ENCODE measurements at regions not wholly inside any gene's neighbourhood (a gene's known extent, or its start where the extent isn't known, plus 50 kb on each side); places are given as distances from the start of the nearest gene placed in this dataset.

- TF ChIP-seq, protein P1, sequence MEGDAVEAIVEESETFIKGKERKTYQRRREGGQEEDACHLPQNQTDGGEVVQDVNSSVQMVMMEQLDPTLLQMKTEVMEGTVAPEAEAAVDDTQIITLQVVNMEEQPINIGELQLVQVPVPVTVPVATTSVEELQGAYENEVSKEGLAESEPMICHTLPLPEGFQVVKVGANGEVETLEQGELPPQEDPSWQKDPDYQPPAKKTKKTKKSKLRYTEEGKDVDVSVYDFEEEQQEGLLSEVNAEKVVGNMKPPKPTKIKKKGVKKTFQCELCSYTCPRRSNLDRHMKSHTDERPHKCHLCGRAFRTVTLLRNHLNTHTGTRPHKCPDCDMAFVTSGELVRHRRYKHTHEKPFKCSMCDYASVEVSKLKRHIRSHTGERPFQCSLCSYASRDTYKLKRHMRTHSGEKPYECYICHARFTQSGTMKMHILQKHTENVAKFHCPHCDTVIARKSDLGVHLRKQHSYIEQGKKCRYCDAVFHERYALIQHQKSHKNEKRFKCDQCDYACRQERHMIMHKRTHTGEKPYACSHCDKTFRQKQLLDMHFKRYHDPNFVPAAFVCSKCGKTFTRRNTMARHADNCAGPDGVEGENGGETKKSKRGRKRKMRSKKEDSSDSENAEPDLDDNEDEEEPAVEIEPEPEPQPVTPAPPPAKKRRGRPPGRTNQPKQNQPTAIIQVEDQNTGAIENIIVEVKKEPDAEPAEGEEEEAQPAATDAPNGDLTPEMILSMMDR (conservative IDR thresholded peaks at IDR 0.05): no peak
- Histone ChIP-seq H3K4me3 (ENCODE audit: low read length) (no peak overlapping the region), H3K27ac (ENCODE audit: low read depth, low read length) (no peak overlapping the region), H3K27me3 (ENCODE audit: control insufficient read depth, insufficient read depth, low read length, poor library complexity, severe bottlenecking) (no peaks in the 10 kb centered on the region), H3K9ac (ENCODE audit: extremely low read depth, low read length, poor library complexity, severe bottlenecking) (no peak overlapping the region), H3K36me3 (ENCODE audit: control insufficient read depth, insufficient read depth, low read length) (no peaks in the 10 kb centered on the region), H3K9me3 (ENCODE audit: control insufficient read depth, low read length) (no peaks in the 10 kb centered on the region), H3K4me1 (ENCODE audit: control insufficient read depth, insufficient read depth, low read length) (no peaks in the 10 kb centered on the region)
- H3K4me1 Mint-ChIP-seq: peaks cover 7% of the 10 kb centered on the region
- WGBS, 2 experiments (ENCODE audit: insufficient coverage in 1 of 2, insufficient read length in 1 of 2): 100% methylated on average over 2 of the region's 2 CpGs; no CpG with 5 or more reads in 1 of the 2 experiments
- H3K36me3 Mint-ChIP-seq (ENCODE audit: low read depth): no peaks in the 10 kb centered on the region
- H3K9me3 Mint-ChIP-seq: no peaks in the 10 kb centered on the region
- no peak overlapping the region for H3K4me3 Mint-ChIP-seq
- no peak overlapping the region for H3K27ac Mint-ChIP-seq
- no peak for DNase-seq
- H3K27me3 Mint-ChIP-seq (ENCODE audit: insufficient read depth): no peaks in the 10 kb centered on the region
Observed at GRCh38 chr18:73681398-73681797, 466.2 kb downstream of the FBXO15 start.

GRCh38 chr18:73679941-73680712 lies 467.5 kb downstream of the FBXO15 start:
- Mint-ChIP-seq H3K4me1 (peaks cover 7% of the 10 kb centered on the region), H3K27me3 (ENCODE audit: insufficient read depth) (no peaks in the 10 kb centered on the region), H3K36me3 (ENCODE audit: low read depth) (no peaks in the 10 kb centered on the region), H3K4me3 (no peak overlapping the region), H3K27ac (no peak overlapping the region), H3K9me3 (no peaks in the 10 kb centered on the region)
- no peak overlapping the region for H3K4me3 ChIP-seq (ENCODE audit: low read length)
- DNase-seq: no peak
- no peak overlapping the region for H3K9ac ChIP-seq (ENCODE audit: extremely low read depth, low read length, poor library complexity, severe bottlenecking)
- H3K36me3 ChIP-seq (ENCODE audit: control insufficient read depth, insufficient read depth, low read length): no peaks in the 10 kb centered on the region
- no peaks in the 10 kb centered on the region for H3K9me3 ChIP-seq (ENCODE audit: control insufficient read depth, low read length)
- WGBS, 2 experiments (ENCODE audit: insufficient coverage in 1 of 2, insufficient read length in 1 of 2): 89 to 94% methylated on average over 6 to 8 of the region's 8 CpGs
- H3K27me3 ChIP-seq (ENCODE audit: control insufficient read depth, insufficient read depth, low read length, poor library complexity, severe bottlenecking): no peaks in the 10 kb centered on the region
- H3K27ac ChIP-seq (ENCODE audit: low read depth, low read length): no peak overlapping the region
- TF ChIP-seq, protein P1 (conservative IDR thresholded peaks at IDR 0.05): no peak
- H3K4me1 ChIP-seq (ENCODE audit: control insufficient read depth, insufficient read depth, low read length): no peaks in the 10 kb centered on the region

GRCh38 chr18:73677450-73677849 lies 470.2 kb downstream of the FBXO15 start:
- DNase-seq: no peak
- H3K27ac ChIP-seq (ENCODE audit: low read depth, low read length): no peak overlapping the region
- no peaks in the 10 kb centered on the region for H3K27me3 ChIP-seq (ENCODE audit: control insufficient read depth, insufficient read depth, low read length, poor library complexity, severe bottlenecking)
- H3K4me3 Mint-ChIP-seq: no peak overlapping the region
- H3K4me1 ChIP-seq (ENCODE audit: control insufficient read depth, insufficient read depth, low read length): no peaks in the 10 kb centered on the region
- H3K9me3 ChIP-seq (ENCODE audit: control insufficient read depth, low read length): no peaks in the 10 kb centered on the region
- H3K9ac ChIP-seq (ENCODE audit: extremely low read depth, low read length, poor library complexity, severe bottlenecking): no peak overlapping the region
- TF ChIP-seq, protein P1 (conservative IDR thresholded peaks at IDR 0.05): no peak
- no peak overlapping the region for H3K27ac Mint-ChIP-seq
- no peaks in the 10 kb centered on the region for H3K9me3 Mint-ChIP-seq
- H3K4me3 ChIP-seq (ENCODE audit: low read length): no peak overlapping the region
- H3K36me3 Mint-ChIP-seq (ENCODE audit: low read depth): no peaks in the 10 kb centered on the region
- H3K36me3 ChIP-seq (ENCODE audit: control insufficient read depth, insufficient read depth, low read length): no peaks in the 10 kb centered on the region
- H3K27me3 Mint-ChIP-seq (ENCODE audit: insufficient read depth): no peaks in the 10 kb centered on the region
- H3K4me1 Mint-ChIP-seq: no peaks in the 10 kb centered on the region
